Stimulated activated CD4-positive, alpha-beta T cell treated with anti-CD3 and anti-CD28 coated beads, Interleukin-2, amount 100 ng/mL, for 4 hours (primary cell): ENCODE measurements at regions not wholly inside any gene's neighbourhood (a gene's known extent, or its start where the extent isn't known, plus 50 kb on each side); places are given as distances from the start of the nearest gene placed in this dataset.
"Not testable (repeated sequence)": the region's sequence is repeated elsewhere in the genome, so short reads cannot be mapped to it uniquely, and the experiment has no call there.

Experiments used
- DNase-seq: peaks from one replicate; pipeline ENCODE4 v3.0.0-alpha.2; 2020; ENCODE audit warnings: low read depth

- DNase-seq = no peak
Observed at GRCh38 chr16:29310852-29311314, 95.6 kb downstream of the NPIPB11 start.

GRCh38 chr16:29310243-29310642 lies 96.3 kb downstream of the NPIPB11 start:
- DNase-seq = not testable (repeated sequence)

DNA sequence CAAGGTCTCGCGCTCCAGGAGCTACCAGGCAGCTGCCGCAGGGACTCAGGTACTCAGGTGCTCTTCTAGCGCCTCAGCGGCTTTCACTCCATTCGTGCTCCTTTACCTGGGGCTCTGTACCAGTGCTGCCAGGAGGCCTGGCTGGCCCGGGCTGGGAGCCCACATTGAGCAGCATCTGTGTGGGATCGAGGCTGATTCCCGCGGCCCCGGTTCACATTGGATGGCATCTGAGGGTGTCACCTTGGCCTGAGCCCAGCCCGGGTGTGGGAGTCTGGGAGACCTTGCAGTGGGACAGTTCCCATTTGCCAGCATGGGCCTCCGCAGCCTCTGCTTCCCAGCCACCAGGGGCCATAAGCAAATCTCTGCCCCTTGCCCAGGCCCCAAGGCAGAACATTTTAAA lies 96.9 kb downstream of the NPIPB11 start:
- DNase-seq = not testable (repeated sequence)

- DNase-seq = no peak
Observed at GRCh38 chr16:29308644-29309546, 97.6 kb downstream of the NPIPB11 start.

- DNase-seq = no peak
Observed at GRCh38 chr16:29307598-29308507, 98.7 kb downstream of the NPIPB11 start.

- DNase-seq = no peak
Observed at GRCh38 chr16:29306943-29307597, 99.4 kb downstream of the NPIPB11 start.

GRCh38 chr16:29306201-29306600 lies 100.3 kb downstream of the NPIPB11 start:
- no peak for DNase-seq

DNA sequence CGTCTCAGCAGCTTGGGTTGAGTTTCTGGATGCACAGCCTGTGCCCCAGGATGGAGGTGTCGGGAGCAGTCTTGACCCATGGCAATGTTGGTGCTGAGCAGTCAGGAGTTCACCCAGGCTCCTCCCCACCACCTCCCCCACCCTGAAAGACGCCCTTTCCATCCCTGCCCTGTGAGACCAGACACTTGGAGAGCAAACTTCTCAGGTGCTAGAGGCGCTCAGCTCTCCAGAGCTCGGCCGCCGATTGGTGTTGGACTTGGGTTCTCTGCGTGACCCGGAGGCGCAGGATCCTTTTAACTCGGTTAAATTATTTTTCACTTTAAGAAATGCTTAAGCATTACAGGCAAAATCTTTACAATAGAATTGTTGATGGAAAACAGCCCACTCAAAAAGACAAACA lies 101.5 kb downstream of the NPIPB11 start:
- DNase-seq = not testable (repeated sequence)

DNA sequence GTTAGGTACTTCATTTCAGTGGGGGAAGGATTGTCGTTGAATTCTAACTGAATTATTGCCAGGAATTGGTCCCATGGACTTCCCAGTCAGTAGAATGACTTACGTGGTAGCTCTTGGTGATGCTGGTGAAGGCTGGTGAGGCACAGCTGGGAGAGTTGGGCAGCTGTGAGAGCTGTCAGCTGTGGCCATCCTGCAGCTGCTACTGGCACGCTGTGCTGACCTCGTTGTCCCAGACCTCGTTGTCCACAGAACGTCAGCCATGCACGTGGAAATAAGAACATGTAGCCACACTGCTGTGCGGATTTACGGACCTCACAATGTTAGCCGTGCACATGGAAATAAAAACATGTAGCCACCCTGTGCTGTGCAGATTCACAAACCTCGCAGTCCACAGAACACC lies 102.3 kb downstream of the NPIPB11 start:
- DNase-seq = no peak

DNA sequence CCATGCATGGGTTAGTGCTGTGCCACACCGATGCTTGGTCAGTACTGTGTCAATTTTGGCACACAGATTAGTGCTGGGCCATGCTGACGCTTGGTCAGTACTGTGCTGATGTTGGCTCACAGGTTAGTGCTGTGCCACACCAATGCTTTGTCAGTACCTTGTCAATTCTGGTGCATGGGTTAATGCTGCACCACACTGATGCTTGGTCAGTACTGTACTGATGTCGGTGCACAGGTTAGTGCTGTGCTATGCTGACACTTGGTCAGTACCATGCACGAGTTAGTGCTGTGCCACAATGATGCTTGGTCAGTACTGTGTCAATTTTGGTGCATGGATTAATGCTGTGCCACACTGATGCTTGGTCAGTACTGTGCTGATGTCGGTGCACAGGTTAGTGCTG lies 103.0 kb downstream of the NPIPB11 start:
- DNase-seq = no peak

- no peak for DNase-seq
Observed at GRCh38 chr16:29302976-29303375, 103.5 kb downstream of the NPIPB11 start.

GRCh38 chr16:29302433-29302832 lies 104.1 kb downstream of the NPIPB11 start:
- not testable (repeated sequence) for DNase-seq

DNA sequence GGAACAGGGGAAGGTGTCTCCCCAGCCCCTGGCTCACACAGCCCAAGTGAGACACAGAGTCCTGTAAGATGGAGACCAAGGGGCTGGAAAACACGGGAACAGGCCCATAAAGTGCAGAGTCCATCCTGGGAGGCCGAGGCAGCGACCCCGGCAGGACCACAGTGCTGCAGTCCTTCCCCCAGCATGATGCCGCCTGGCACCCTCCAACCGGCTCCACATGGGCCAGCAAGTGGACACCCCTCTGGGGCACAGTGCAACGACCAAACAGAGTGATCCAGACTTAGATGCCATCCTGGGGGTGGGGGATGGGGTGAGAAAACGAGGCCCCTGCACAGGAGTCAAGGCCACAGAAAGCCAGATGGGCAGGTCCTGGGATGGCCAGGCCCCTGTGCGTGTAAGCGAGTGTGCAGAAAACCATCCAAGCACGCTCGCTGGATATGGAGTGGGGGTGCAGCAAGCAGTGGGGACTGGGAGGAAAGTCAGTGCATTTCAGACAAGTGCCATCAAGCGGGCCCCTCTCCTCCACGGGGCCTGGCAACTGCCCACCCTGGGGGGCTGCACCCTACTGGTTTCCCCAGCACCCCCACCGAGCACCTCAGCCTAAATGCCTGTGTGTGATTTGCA lies 104.7 kb downstream of the NPIPB11 start:
- DNase-seq = not testable (repeated sequence)

GRCh38 chr16:29300541-29301535 lies 105.7 kb downstream of the NPIPB11 start:
- not testable (repeated sequence) for DNase-seq

DNA sequence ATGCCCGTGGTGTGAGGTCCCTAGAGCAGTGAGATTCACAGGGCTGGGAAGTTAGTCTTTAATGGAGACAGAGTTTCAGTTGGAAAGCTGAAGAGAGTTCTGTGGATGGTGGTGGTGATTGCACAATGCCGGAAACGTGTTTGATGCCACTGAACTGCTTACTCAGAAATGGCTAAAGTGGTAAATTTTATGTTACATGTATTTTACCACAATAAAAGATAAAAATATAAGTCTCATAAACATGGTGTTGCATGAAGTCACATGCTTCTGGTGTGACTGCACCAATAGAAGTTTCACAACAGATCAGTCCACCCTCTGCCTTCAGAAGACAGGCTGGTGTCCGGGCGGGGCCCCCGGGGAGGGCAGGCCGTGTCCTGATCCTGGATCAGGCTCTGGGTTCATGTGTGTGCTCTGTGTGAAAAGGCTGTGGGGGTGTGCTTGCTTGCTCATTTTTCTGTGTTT lies 106.5 kb downstream of the NPIPB11 start:
- not testable (repeated sequence) for DNase-seq

DNA sequence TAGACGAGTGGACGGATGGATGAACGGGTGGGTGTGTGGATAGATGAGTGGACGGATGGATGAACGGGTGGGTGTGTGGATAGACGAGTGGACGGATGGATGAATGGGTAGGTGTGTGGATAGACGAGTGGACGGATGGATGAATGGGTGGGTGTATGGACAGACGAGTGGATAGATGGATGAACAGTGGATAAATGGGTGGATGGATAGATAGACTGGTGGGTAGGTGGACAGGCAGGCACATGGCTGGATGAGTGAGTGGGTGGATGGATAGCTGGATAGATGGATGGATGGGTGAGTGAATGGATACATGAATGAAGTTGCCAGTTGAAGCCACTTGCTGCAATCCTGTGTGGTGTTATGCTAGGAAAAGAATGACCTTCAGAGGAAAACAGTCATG lies 107.5 kb downstream of the NPIPB11 start:
- DNase-seq = not testable (repeated sequence)

GRCh38 chr16:29298307-29298706 lies 108.2 kb downstream of the NPIPB11 start:
- not testable (repeated sequence) for DNase-seq

DNA sequence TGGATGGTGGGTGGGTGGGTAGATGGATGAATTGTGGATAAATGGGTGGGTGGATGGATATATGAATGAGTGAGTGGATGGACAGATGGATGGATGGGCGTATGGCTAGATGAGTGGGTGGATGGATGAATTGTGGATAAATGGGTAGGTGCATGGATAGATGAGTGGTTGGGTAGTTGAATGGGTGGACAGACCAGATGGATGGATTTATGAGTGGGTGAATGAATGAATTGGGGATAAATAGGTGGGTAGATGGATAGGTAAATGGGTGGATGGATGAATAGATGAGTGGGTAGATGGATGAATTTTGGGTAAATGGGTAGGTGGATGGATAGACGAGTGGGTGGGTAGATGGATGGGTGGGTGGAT lies 108.7 kb downstream of the NPIPB11 start:
- DNase-seq = not testable (repeated sequence)

GRCh38 chr16:29297144-29297808 lies 109.2 kb downstream of the NPIPB11 start:
- not testable (repeated sequence) for DNase-seq

DNA sequence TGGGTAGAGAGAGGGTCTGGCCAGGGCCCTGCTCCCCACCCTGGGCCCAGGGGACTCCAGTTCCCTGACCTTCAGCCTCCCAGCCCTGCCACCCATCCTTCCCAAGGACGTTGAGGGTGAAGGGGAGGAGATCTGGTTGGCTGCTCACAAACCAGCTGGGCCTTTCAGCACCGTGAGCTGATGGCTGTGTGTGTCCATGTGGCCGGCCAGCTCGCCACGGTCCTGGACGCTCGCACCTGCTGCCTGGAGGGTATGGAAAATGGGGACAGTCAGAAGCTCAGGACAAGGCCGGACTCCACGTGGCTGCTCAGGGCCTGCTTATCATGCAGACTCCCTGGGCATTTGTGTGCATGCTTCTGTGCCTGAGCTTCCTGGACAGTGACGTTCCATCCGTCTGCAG lies 110.3 kb downstream of the NPIPB11 start:
- DNase-seq = not testable (repeated sequence)
